WERI-Rb-1 (cell line): ENCODE measurements at regions not wholly inside any gene's neighbourhood (a gene's known extent, or its start where the extent isn't known, plus 50 kb on each side); places are given as distances from the start of the nearest gene placed in this dataset.
"Not testable (repeated sequence)": the region's sequence is repeated elsewhere in the genome, so short reads cannot be mapped to it uniquely, and the experiment has no call there.

Experiments used
- DNase-seq: peaks from one replicate; pipeline ENCODE4 v3.0.0-alpha.2; 2020
- H3K27ac ChIP-seq: fragments of 250-450 bp; sonication (Bioruptor Pico); 2 replicates; pipeline ENCODE4 v1.5.1; 2020; ENCODE audit warnings: mild to moderate bottlenecking, moderate library complexity
- H3K27me3 ChIP-seq: fragments of 250-450 bp; sonication (Bioruptor Pico); 2 replicates; pipeline ENCODE4 v1.5.1; 2021; ENCODE audit warnings: mild to moderate bottlenecking, low read depth, moderate library complexity; ENCODE audit not compliant: insufficient read depth, severe bottlenecking
- H3K36me3 ChIP-seq: fragments of 250-450 bp; sonication (Bioruptor Pico); 2 replicates; pipeline ENCODE4 v1.5.1; 2020; ENCODE audit warnings: mild to moderate bottlenecking, moderate library complexity
- H3K4me3 ChIP-seq: 2 replicates; pipeline ENCODE4 v1.5.1; 2011; ENCODE audit warnings: low read depth, mild to moderate bottlenecking, control low read depth, low read length
- H3K9me3 ChIP-seq: fragments of 250-450 bp; sonication (Bioruptor Pico); 2 replicates; pipeline ENCODE4 v1.5.1; 2021; ENCODE audit warnings: mild to moderate bottlenecking, moderate library complexity; ENCODE audit not compliant: severe bottlenecking
- TF ChIP-seq, protein P1 (sequence below): IDR thresholded peaks from 2 replicates; pipeline ENCODE4 v1.5.1; 2011; ENCODE audit warnings: low read depth, mild to moderate bottlenecking, control low read depth, inconsistent platforms, low read length

DNA sequence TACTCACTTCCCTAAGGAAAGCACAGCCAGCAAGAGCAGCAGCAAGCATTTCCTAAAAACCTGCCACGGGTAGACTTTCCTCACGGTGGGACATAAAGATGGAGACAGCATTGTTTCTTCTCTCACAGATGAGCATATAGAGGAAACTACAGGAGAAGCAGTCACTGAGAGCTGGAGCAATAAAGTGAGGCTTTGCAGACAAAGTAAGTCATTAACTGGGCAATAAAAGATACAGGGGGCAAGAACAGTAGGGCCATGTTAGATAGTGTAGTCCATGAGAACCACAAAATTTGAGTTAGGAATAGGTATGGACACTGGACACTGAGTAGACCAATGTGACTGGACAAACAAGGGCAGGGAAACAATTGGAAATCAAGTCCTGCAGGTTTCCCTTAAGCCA, 240.1 kb upstream of the NFIA start:
- H3K36me3 ChIP-seq: no peaks in the 10 kb centered on the region
- H3K4me3 ChIP-seq: no peak overlapping the region
- DNase-seq: no peak
- no peak overlapping the region for H3K27ac ChIP-seq
- peaks cover 3% of the 10 kb centered on the region for H3K9me3 ChIP-seq
- H3K27me3 ChIP-seq: no peaks in the 10 kb centered on the region
- TF ChIP-seq, protein P1, sequence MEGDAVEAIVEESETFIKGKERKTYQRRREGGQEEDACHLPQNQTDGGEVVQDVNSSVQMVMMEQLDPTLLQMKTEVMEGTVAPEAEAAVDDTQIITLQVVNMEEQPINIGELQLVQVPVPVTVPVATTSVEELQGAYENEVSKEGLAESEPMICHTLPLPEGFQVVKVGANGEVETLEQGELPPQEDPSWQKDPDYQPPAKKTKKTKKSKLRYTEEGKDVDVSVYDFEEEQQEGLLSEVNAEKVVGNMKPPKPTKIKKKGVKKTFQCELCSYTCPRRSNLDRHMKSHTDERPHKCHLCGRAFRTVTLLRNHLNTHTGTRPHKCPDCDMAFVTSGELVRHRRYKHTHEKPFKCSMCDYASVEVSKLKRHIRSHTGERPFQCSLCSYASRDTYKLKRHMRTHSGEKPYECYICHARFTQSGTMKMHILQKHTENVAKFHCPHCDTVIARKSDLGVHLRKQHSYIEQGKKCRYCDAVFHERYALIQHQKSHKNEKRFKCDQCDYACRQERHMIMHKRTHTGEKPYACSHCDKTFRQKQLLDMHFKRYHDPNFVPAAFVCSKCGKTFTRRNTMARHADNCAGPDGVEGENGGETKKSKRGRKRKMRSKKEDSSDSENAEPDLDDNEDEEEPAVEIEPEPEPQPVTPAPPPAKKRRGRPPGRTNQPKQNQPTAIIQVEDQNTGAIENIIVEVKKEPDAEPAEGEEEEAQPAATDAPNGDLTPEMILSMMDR: no peak

- no peak overlapping the region for H3K4me3 ChIP-seq
- no peak overlapping the region for H3K27ac ChIP-seq
- H3K36me3 ChIP-seq: no peaks in the 10 kb centered on the region
- DNase-seq: no peak
- H3K27me3 ChIP-seq: no peaks in the 10 kb centered on the region
- TF ChIP-seq, protein P1: no peak
- peaks cover 3% of the 10 kb centered on the region for H3K9me3 ChIP-seq
Measured at GRCh38 chr1:60841116-60842046, 241.0 kb upstream of the NFIA start.

- H3K9me3 ChIP-seq, H3K4me3 ChIP-seq, H3K27ac ChIP-seq, H3K36me3 ChIP-seq, DNase-seq, H3K27me3 ChIP-seq: not testable (repeated sequence)
Measured at GRCh38 chr1:60840476-60840875, 241.9 kb upstream of the NFIA start.

DNA sequence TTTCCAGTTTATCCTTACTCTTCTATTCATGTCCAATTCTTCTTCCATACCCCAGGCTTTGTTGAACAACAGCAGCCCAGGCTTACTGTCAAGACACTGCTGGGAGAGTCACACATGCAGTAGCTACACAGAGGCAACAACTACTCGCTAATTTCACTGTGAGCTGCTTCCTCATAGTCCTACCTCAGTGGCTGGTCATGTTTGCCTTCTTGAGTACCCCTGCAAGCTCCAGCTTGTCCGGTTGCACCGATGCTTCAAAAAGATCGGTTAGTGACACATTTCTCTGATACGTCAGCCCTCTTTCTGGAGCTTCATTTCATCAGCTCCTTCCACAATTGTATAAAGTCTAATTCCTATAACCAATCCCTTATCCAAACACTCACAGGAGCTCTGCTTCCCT, 246.7 kb upstream of the NFIA start:
- DNase-seq: no peak
- TF ChIP-seq, protein P1: no peak
- Histone ChIP-seq H3K27me3 (no peaks in the 10 kb centered on the region), H3K4me3 (no peak overlapping the region), H3K27ac (no peak overlapping the region), H3K36me3 (no peaks in the 10 kb centered on the region), H3K9me3 (no peaks in the 10 kb centered on the region)

GRCh38 chr1:60833173-60833572, 249.2 kb upstream of the NFIA start:
- Histone ChIP-seq H3K4me3 (no peak overlapping the region), H3K27me3 (no peaks in the 10 kb centered on the region), H3K9me3 (no peaks in the 10 kb centered on the region), H3K27ac (no peak overlapping the region), H3K36me3 (no peaks in the 10 kb centered on the region)
- no peak for DNase-seq
- TF ChIP-seq, protein P1: no peak

GRCh38 chr1:60832367-60832766, 250.0 kb upstream of the NFIA start:
- DNase-seq: no peak
- no peaks in the 10 kb centered on the region for H3K27me3 ChIP-seq
- TF ChIP-seq, protein P1: no peak
- no peak overlapping the region for H3K4me3 ChIP-seq
- H3K27ac ChIP-seq: no peak overlapping the region
- H3K9me3 ChIP-seq: no peaks in the 10 kb centered on the region
- no peaks in the 10 kb centered on the region for H3K36me3 ChIP-seq
